GM18858 (cell line): ENCODE measurements at regions not wholly inside any gene's neighbourhood (a gene's known extent, or its start where the extent isn't known, plus 50 kb on each side); places are given as distances from the start of the nearest gene placed in this dataset.
"Not testable (repeated sequence)": the region's sequence is repeated elsewhere in the genome, so short reads cannot be mapped to it uniquely, and the experiment has no call there.

Experiments
- ATAC-seq: cut with Tn5 transposase; IDR thresholded peaks from one replicate; pipeline ENCODE4 v1.9.1; 2021; ENCODE audit not compliant: unreplicated experiment

DNA sequence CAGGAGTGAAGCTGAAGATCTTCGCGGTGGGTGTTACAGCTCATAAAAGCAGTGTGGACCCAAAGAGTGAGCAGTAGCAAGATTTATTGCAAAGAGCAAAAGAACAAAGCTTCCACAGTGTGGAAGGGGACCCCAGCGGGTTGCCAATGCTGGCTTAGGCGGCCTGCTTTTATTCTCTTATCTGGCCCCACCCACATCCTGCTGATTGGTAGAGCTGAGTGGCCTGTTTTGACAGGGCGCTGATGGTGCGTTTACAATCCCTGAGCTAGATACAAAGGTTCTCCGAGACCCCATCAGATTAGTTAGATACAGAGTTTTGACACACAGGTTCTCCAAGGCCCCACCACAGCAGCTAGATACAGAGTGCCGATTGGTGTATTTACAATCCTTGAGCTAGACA is 875.0 kb downstream of the LRFN5 start:
- not testable (repeated sequence) for ATAC-seq

DNA sequence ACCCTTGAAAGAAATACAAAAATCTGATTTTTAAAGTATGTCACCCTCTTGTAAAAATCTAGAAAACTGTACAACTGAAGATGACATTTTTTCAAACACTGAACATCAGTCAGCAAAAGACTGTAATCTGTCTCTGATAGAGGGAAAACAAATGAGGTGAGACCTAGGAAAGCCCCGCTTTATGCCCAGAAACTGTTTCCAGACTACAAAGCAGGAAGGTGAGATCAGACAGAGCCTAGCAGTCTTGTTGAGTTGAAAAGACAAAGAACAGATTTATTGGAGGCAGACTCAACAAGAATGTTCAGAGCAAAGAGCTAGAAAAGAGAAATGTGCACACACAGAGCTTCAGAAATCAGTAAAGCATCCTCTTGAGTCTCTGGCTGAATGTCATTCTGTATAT is 873.6 kb downstream of the LRFN5 start:
- no peak for ATAC-seq

- no peak for ATAC-seq
Observed at GRCh38 chr14:42475289-42475688, 868.6 kb downstream of the LRFN5 start.

DNA sequence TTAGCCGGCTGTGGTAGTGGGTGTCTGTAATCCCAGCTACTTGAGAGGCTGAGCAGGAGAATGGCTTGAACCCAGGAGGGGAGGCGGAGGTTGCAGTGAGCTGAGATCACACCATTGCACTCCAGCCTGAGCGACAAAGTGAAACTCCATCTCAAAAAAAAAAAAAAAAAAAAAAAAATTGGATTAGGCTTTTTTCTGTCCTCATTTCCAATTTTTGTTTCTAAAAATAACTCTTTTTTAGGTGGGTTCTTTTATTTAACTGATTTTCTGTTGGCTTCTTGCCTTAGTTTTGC is 863.7 kb downstream of the LRFN5 start:
- ATAC-seq, result no peak

- no peak for ATAC-seq
Observed at GRCh38 chr14:42469637-42470426, 863.2 kb downstream of the LRFN5 start.

GRCh38 chr14:42460673-42461072 is 854.0 kb downstream of the LRFN5 start:
- no peak for ATAC-seq

DNA sequence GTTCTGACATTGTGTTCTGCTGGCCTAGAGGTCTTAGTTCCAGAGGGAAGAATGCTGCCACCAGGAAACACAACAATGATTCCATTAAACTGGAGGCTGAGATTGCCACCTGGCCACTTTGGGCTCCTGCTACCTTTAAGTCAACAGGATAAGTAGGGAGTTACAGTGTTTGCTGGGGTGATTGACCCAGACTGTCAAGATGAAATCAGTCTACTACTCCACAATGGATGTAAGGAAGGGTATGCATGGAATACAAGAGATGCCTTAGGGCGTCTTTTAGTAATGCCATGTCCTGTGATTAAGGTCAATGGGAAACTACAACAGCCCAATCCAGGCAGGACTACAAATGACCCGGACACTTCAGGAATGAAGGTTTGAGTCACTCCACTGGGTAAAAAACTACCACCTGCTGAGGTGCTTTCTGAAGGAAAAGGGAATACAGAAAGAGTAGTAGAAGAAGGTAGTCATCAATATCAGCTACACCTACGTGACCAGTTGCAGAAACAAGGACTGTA is 852.6 kb downstream of the LRFN5 start:
- no peak for ATAC-seq

GRCh38 chr14:42441615-42442014 is 834.9 kb downstream of the LRFN5 start:
- ATAC-seq, result no peak

DNA sequence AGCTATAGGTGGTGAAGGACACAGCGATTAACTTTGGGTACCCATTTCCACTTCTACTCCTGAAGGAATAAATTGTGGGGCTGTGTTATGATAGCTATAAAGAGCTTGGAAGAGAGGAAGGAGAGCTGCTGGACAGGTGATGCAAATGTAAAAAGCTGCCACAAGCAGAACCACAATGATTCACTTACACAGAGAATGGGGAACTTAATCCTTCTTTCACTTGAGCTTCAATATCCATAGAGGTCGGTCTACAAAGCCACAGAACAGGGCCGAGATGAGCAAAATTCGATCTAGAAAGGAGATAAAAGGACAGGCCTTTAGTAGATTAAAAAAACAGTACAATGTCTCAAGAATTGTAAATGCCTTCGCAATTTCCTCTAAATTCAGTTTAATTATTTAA is 831.1 kb downstream of the LRFN5 start:
- no peak for ATAC-seq

DNA sequence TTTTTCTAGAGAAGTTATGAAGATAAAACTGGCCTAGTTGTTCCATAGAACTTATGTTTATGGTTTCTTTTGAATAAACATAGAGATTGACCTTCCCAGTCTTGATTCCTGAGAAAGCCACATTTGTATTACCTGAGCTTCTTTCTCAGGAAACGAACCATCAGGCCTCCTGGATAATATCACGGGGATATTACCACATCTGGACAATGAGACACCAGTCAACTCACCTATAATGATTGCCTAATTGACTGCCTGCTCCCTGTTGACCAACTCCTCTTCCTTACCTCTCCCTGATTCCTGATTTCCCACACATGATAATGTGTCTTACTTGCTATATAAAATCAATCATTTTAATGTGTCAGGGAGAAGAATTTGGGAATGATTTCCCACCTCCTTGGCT is 822.7 kb downstream of the LRFN5 start:
- no peak for ATAC-seq

- peak; percentile 98 for ATAC-seq
Observed at GRCh38 chr14:42428996-42429395, 822.3 kb downstream of the LRFN5 start.

DNA sequence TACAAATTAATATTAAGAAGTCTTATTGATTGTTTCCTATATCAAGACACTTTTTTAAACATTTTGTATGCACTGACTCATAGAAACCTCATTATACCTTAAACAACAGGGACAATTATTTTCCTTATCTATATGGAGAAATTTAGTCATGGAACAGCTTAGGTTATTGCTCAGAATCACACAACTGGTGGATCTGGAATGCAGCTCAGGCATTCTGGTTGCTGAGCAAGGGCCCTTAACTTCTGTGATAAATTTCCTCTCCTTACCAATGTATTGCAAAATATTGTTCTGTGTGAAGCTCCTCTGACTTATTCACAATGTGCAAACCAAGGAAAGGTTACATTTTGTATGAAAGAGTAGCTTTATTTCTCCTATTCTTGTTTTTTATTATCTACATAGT is 817.8 kb downstream of the LRFN5 start:
- no peak for ATAC-seq

GRCh38 chr14:42421377-42422078 is 814.9 kb downstream of the LRFN5 start:
- ATAC-seq, result peak; percentile 83

DNA sequence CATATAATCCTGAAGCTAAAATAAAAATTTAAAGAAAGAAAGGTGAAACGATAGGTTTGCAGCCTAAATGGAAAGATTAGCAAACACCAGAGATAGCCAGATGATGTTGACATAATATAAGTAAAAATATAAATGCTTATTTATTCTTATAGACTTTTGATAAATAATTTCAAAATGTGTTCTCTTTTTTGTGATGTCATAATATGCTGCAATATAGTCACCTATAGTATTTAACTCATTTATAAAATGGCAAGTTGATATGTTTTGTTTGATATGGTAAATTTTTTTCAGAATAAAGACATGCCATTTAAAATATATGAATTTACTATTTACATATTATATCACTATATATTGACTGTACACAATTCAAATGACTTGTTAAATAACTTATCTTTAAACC is 813.4 kb downstream of the LRFN5 start:
- ATAC-seq, result no peak

- ATAC-seq, result peak; percentile 55
Observed at GRCh38 chr14:42407153-42407552, 800.5 kb downstream of the LRFN5 start.

- ATAC-seq, result peak; percentile 67
Observed at GRCh38 chr14:42391146-42391834, 784.6 kb downstream of the LRFN5 start.

GRCh38 chr14:42378880-42379279 is 772.2 kb downstream of the LRFN5 start:
- no peak for ATAC-seq

- ATAC-seq, result no peak
Observed at GRCh38 chr14:42378274-42378673, 771.6 kb downstream of the LRFN5 start.

GRCh38 chr14:42374332-42374731 is 767.7 kb downstream of the LRFN5 start:
- ATAC-seq, result no peak

GRCh38 chr14:42370056-42370455 is 763.4 kb downstream of the LRFN5 start:
- no peak for ATAC-seq

GRCh38 chr14:42368234-42368633 is 761.6 kb downstream of the LRFN5 start:
- no peak for ATAC-seq

GRCh38 chr14:42353315-42353714 is 746.6 kb downstream of the LRFN5 start:
- peak; percentile 85 for ATAC-seq
